Panc1 (cell line): ENCODE measurements at regions not wholly inside any gene's neighbourhood (a gene's known extent, or its start where the extent isn't known, plus 50 kb on each side); places are given as distances from the start of the nearest gene placed in this dataset.
A peak's percentile ranks its signal among the peaks of the same experiment; 100 is the strongest.
"Not testable (repeated sequence)": the region's sequence is repeated elsewhere in the genome, so short reads cannot be mapped to it uniquely, and the experiment has no call there.

Experiments
- ATAC-seq: fragments of 200-7000 bp; cut with Tn5 transposase; 2 replicates; pipeline ENCODE4 v1.9.1; 2020; ENCODE audit warnings: mild to moderate bottlenecking, moderate library complexity
- BruUV-seq: library from RNA; stranded (reverse); fragments of 400-500 nt; replicated peaks from 2 replicates; lab custom pipeline; 2021; lab: Mats Ljungman, UMichigan
- CTCF ChIA-PET: fragments of 300-600 bp; sonication (Branson Sonifier 250); formaldehyde crosslinking; loops from one replicate; lab custom pipeline; 2022; ENCODE audit warnings: antibody characterized with exemption; lab: Charles Lee
- POLR2A ChIA-PET: fragments of 300-600 bp; sonication (Branson Sonifier 250); formaldehyde crosslinking; loops from one replicate; lab custom pipeline; 2022; ENCODE audit warnings: antibody characterized with exemption; lab: Charles Lee
- DNase-seq: peaks from one replicate; pipeline ENCODE4 v3.0.0-alpha.2; 2010; ENCODE audit warnings: low read depth, low spot score
- H3K27ac ChIP-seq: 2 replicates; pipeline ENCODE4 v1.5.1; 2011; ENCODE audit warnings: mild to moderate bottlenecking, low read length, inconsistent platforms
- H3K27me3 ChIP-seq: fragments of 200-500 bp; sonication (Bioruptor generic); 2 replicates; pipeline ENCODE4 v1.6.0; 2014; ENCODE audit warnings: low read length, inconsistent platforms; ENCODE audit not compliant: control insufficient read depth, insufficient read depth
- H3K36me3 ChIP-seq: fragments of 200-500 bp; sonication (Bioruptor generic); 2 replicates; pipeline ENCODE4 v1.5.1; 2014; ENCODE audit warnings: inconsistent platforms, mild to moderate bottlenecking, low read length, moderate library complexity; ENCODE audit not compliant: control insufficient read depth, insufficient read depth
- H3K4me1 ChIP-seq: 2 replicates; pipeline ENCODE4 v1.5.1; 2011; ENCODE audit warnings: inconsistent platforms, mild to moderate bottlenecking, low read length, moderate library complexity; ENCODE audit not compliant: control insufficient read depth, insufficient read depth
- H3K4me3 ChIP-seq, 2 experiments: 2 replicates each; pipeline ENCODE4 v1.5.1; 2011 to 2012; ENCODE audit warnings: low read depth in 2 of 2, low read length in 2 of 2, mild to moderate bottlenecking in 2 of 2, inconsistent platforms in 1 of 2, moderate library complexity in 1 of 2
- H3K9me3 ChIP-seq: fragments of 200-500 bp; sonication (Bioruptor generic); 2 replicates; pipeline ENCODE4 v1.5.1; 2014; ENCODE audit warnings: low read depth, mild to moderate bottlenecking, inconsistent platforms, low read length, moderate library complexity; ENCODE audit not compliant: control insufficient read depth, insufficient read depth
- POLR2AphosphoS5 ChIP-seq: IDR thresholded peaks from 2 replicates; pipeline ENCODE4 v1.6.1; 2012; ENCODE audit warnings: mild to moderate bottlenecking, low read depth, low read length, moderate library complexity
- REST ChIP-seq, 2 experiments: IDR thresholded peaks; 2 replicates each; pipeline ENCODE4 v1.6.1; 2011 to 2012; ENCODE audit warnings: low read depth in 2 of 2, control low read depth in 1 of 2, low read length in 1 of 2, mild to moderate bottlenecking in 1 of 2, moderate library complexity in 1 of 2; ENCODE audit not compliant: insufficient read depth in 1 of 2
- SIN3A ChIP-seq: IDR thresholded peaks from 2 replicates; pipeline ENCODE4 v1.6.1; 2012; ENCODE audit warnings: low read depth, mild to moderate bottlenecking, low read length, moderate library complexity, borderline replicate concordance; ENCODE audit not compliant: insufficient read depth
- TCF7L2 ChIP-seq: IDR thresholded peaks from 2 replicates; pipeline ENCODE4 v1.6.1; 2011; ENCODE audit warnings: mild to moderate bottlenecking, low read depth, low read length, inconsistent platforms
- in situ Hi-C: cut with HindIII; loops from 2 replicates; pipeline ENCODE4 v1.10.0; 2016; ENCODE audit warnings: low sequenced_read_pairs, low pct_unique_long_range_greater_than_20kb
- intact Hi-C: fragments of 100-400 bp; cut with micrococcal nuclease; formaldehyde crosslinking; loops from one replicate; pipeline ENCODE4 v1.10.0; 2022; ENCODE audit not compliant: unreplicated experiment
- TF ChIP-seq, protein P1 (sequence below): fragments of 450-650 bp; IDR thresholded peaks from 2 replicates; pipeline ENCODE4 v1.5.1; 2017; ENCODE audit warnings: mild to moderate bottlenecking

GRCh38 chr17:83170571-83171260 lies 91.3 kb downstream of the METRNL start:
- no peak for ATAC-seq
- H3K36me3 ChIP-seq, result no peaks in the 10 kb centered on the region
- intact Hi-C loops, result no loop called here
- in situ Hi-C loops, result no loop called here
- no TSS peak for BruUV-seq
- CTCF ChIA-PET, result no interaction called here
- no peak overlapping the region for H3K4me3 ChIP-seq
- H3K27me3 ChIP-seq, result peaks cover 14% of the 10 kb centered on the region
- POLR2A ChIA-PET, result no interaction called here
- no peaks in the 10 kb centered on the region for H3K4me1 ChIP-seq
- H3K9me3 ChIP-seq, result no peaks in the 10 kb centered on the region
- H3K27ac ChIP-seq, result no peak overlapping the region
- no peak for DNase-seq
- TF ChIP-seq TCF7L2 (no peak), POLR2AphosphoS5 (no peak), REST (IDR thresholded peaks at IDR 0.05; ENCODE audit: insufficient read depth in 1 of 2, low read depth in 2 of 2, low read length in 1 of 2) (no peak), SIN3A (no peak)
- TF ChIP-seq, protein P1, sequence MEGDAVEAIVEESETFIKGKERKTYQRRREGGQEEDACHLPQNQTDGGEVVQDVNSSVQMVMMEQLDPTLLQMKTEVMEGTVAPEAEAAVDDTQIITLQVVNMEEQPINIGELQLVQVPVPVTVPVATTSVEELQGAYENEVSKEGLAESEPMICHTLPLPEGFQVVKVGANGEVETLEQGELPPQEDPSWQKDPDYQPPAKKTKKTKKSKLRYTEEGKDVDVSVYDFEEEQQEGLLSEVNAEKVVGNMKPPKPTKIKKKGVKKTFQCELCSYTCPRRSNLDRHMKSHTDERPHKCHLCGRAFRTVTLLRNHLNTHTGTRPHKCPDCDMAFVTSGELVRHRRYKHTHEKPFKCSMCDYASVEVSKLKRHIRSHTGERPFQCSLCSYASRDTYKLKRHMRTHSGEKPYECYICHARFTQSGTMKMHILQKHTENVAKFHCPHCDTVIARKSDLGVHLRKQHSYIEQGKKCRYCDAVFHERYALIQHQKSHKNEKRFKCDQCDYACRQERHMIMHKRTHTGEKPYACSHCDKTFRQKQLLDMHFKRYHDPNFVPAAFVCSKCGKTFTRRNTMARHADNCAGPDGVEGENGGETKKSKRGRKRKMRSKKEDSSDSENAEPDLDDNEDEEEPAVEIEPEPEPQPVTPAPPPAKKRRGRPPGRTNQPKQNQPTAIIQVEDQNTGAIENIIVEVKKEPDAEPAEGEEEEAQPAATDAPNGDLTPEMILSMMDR, result no peak

- no peaks in the 10 kb centered on the region for H3K4me1 ChIP-seq
- TF ChIP-seq REST (IDR thresholded peaks at IDR 0.05; ENCODE audit: insufficient read depth in 1 of 2, low read depth in 2 of 2, low read length in 1 of 2), result no peak
- TF ChIP-seq TCF7L2, result no peak
- no TSS peak for BruUV-seq
- in situ Hi-C loops (no loop called here), intact Hi-C loops (no loop called here)
- ChIA-PET CTCF (no interaction called here), POLR2A (interaction anchor here (0.7 kb wide), 1 partner anchor 482 kb away, joined by 3 read pairs; no protein-coding TSS in a partner anchor)
- ATAC-seq (0 out of 2 replicates have a peak, but pooled peaks have one; percentile 41), DNase-seq (no peak)
- H3K4me3 ChIP-seq, result no peak overlapping the region
- H3K27me3 ChIP-seq, result peaks cover 14% of the 10 kb centered on the region
- H3K27ac ChIP-seq, result no peak overlapping the region
- no peaks in the 10 kb centered on the region for H3K36me3 ChIP-seq
- H3K9me3 ChIP-seq, result no peaks in the 10 kb centered on the region
These were observed 92.3 kb downstream of the METRNL start for GRCh38 chr17:83171661-83172060.

- in situ Hi-C loops, H3K36me3 ChIP-seq, intact Hi-C loops, H3K9me3 ChIP-seq, BruUV-seq, H3K4me1 ChIP-seq, H3K4me3 ChIP-seq, DNase-seq, H3K27ac ChIP-seq, CTCF ChIA-PET, ATAC-seq: not testable (repeated sequence)
- peaks cover 14% of the 10 kb centered on the region for H3K27me3 ChIP-seq
- POLR2A ChIA-PET, result interaction anchor here (0.7 kb wide), 1 partner anchor 482 kb away, joined by 3 read pairs; no protein-coding TSS in a partner anchor
These were observed 92.7 kb downstream of the METRNL start for GRCh38 chr17:83172099-83172498.

DNA sequence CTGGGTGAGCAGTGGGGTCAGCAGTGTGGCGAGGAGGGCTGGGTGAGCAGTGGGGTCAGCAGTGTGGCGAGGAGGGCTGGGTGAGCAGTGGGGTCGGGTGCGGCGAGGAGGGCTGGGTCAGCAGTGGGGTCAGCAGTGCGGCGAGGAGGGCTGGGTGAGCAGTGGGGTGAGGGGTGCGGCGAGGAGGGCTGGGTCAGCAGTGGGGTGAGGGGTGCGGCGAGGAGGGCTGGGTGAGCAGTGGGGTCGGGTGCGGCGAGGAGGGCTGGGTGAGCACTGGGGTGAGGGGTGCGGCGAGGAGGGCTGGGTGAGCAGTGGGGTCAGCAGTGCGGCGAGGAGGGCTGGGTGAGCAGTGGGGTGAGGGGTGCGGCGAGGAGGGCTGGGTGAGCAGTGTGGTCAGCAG lies 93.2 kb downstream of the METRNL start:
- CTCF ChIA-PET, H3K27ac ChIP-seq, intact Hi-C loops, DNase-seq, in situ Hi-C loops, ATAC-seq, POLR2A ChIA-PET, H3K36me3 ChIP-seq, H3K4me3 ChIP-seq, BruUV-seq, H3K4me1 ChIP-seq, H3K9me3 ChIP-seq: not testable (repeated sequence)
- peaks cover 14% of the 10 kb centered on the region for H3K27me3 ChIP-seq
